Spleen (tissue), 7 donors: ENCODE measurements at regions not wholly inside any gene's neighbourhood (a gene's known extent, or its start where the extent isn't known, plus 50 kb on each side); places are given as distances from the start of the nearest gene placed in this dataset.

Source experiments
- CTCF ChIP-seq, 11 experiments: fragments of 200-600 bp in 7 of 11; fragments of 450-650 bp in 4 of 11; sonication (generic) in 4 of 11; IDR thresholded peaks in 8 of 11; conservative IDR thresholded peaks in 3 of 11; 1 replicate in 7 of 11; 2 replicates in 4 of 11; pipeline versions ENCODE4 v1.4.0 to v1.8.0; 2016 to 2021; ENCODE audit warnings: antibody characterized with exemption in 11 of 11, inconsistent platforms in 4 of 11, mild to moderate bottlenecking in 1 of 11
- POLR2A ChIP-seq, 3 donors: fragments of 450-650 bp; IDR thresholded peaks; one replicate each; pipeline ENCODE4 v1.5.1; 2017; ENCODE audit warnings: antibody characterized with exemption in 3 of 3, mild to moderate bottlenecking in 1 of 3
- donor health status: DM: no; HTN: no; CAD: no; lungs with moderate emphysema.
- donor health status: DM: no; HTN: no; CAD: no.
- donor health status: DM: no; HTN: no; CAD: no.

DNA sequence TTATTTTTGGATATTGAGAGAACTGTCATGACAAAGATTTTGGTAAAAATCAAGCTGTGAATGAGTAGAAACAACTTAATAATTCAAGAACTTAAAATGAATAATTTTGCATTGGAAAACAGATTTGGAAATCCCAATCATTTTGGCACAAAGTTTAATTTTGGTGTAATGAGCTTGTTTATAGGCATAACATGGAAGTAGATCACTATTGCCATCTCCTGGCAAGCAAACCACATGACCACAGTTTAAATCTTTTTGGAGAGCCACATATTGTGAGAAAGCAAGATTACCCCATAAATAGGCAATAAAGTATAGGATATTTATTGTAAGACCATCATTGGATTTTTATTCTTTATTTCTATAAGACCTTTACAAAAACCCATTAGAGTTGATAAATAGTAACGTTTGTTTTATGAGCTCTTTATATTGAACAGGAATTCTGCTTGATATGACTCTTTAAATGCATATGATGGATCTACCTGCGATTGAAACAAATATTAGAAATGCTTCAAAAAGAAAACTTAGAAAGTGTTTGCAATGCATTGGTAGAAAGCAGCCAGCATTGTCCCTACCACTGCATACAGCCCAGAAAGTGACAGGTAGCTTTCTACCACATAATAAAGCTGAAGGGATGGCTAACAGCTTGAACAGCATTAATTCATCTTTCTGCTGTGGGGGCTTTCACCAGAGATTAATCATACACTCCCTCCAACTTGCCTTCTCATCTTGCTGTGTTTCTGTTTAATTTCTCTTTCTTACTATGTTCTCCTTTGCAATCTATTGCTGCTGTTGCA lies 766.8 kb downstream of the TBL1XR1 start:
- peak in 4 of 11 experiments; percentile 14 to 38 (median 34) for TF ChIP-seq CTCF (IDR thresholded peaks at IDR 0.05 in 8 of 11, conservative IDR thresholded peaks at IDR 0.05 in 3 of 11)
- no peak for TF ChIP-seq POLR2A (IDR thresholded peaks at IDR 0.05)
